ENCODE measurements at regions not wholly inside any gene's neighbourhood (a gene's known extent, or its start where the extent isn't known, plus 50 kb on each side); places are given as distances from the start of the nearest gene placed in this dataset.

DNA sequence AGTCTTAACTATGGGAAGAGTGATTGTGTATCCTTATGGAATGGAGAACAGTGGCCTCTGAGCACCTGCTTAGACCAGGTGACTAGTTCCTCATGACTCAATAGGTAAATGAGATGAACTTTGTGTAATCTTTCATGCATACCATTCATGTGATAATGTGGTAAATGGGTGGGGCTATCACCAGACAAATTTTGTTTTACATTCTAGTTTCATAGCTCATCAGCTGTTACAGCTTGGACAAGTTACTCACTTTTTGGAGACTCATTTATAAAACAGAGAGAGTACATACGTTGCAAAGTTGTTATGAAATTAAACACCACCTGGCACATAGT lies 103.7 kb upstream of the TGFBR2 start:
- no peaks in the 10 kb centered on the region for H3K36me3 Mint-ChIP-seq (ENCODE audit: low read depth)
- no peaks in the 10 kb centered on the region for H3K9me3 Mint-ChIP-seq
- no peaks in the 10 kb centered on the region for H3F3A ChIP-seq (replicated peaks; ENCODE audit: low read depth)
- TF ChIP-seq ZNF462 (CRISPR knock-in tag; IDR thresholded peaks at IDR 0.05), result no peak
- no peaks in the 10 kb centered on the region; the same call in 1 of the 2 replicates for H3K4me1 ChIP-seq (ENCODE audit: insufficient read depth)
- H3K27me3 ChIP-seq (ENCODE audit: insufficient read depth), result no peaks in the 10 kb centered on the region
- H3K4me3 ChIP-seq, result no peak overlapping the region
- no peaks in the 10 kb centered on the region for H3K79me2 ChIP-seq (replicated peaks; ENCODE audit: insufficient read depth)
- H3K4me2 ChIP-seq, result no peak overlapping the region
- H3K4me3 Mint-ChIP-seq, result no peak overlapping the region
- peaks cover 8% of the 10 kb centered on the region; the same call in 2 of the 3 replicates for H3K4me1 Mint-ChIP-seq
- DNase-seq (ENCODE audit: low spot score) (no peak), ATAC-seq (no peak)
- H3K27ac ChIP-seq (ENCODE audit: low read depth), result no peak overlapping the region
- no peaks in the 10 kb centered on the region for H4K20me1 ChIP-seq (replicated peaks; ENCODE audit: insufficient read depth)
- peaks cover 6% of the 10 kb centered on the region for H3K27me3 Mint-ChIP-seq (ENCODE audit: insufficient read depth, low read depth, poor library complexity)
- H2AFZ ChIP-seq, result no peak overlapping the region
- peaks cover 16% of the 10 kb centered on the region for H3K9me2 ChIP-seq (ENCODE audit: insufficient read depth)
- no peaks in the 10 kb centered on the region for H3K36me3 ChIP-seq (ENCODE audit: insufficient read depth)
- H3K27ac Mint-ChIP-seq, result no peak overlapping the region

GRCh38 chr3:30503446-30503845 lies 103.0 kb upstream of the TGFBR2 start:
- no peak for TF ChIP-seq CREB1 (CRISPR knock-in tag; IDR thresholded peaks at IDR 0.05; ENCODE audit: low read depth)
- TF ChIP-seq ZNF331 (CRISPR knock-in tag; IDR thresholded peaks at IDR 0.05; ENCODE audit: low read depth), result no peak
- TF ChIP-seq NANOG (IDR thresholded peaks at IDR 0.05; ENCODE audit: borderline replicate concordance), result no peak
- Mint-ChIP-seq H3K36me3 (ENCODE audit: low read depth) (no peaks in the 10 kb centered on the region), H3K9me3 (no peaks in the 10 kb centered on the region), H3K27ac (no peak overlapping the region), H3K4me1 (peaks cover 8% of the 10 kb centered on the region; the same call in 2 of the 3 replicates), H3K4me3 (no peak overlapping the region), H3K27me3 (ENCODE audit: insufficient read depth, low read depth, poor library complexity) (peaks cover 6% of the 10 kb centered on the region)
- Histone ChIP-seq H3K4me3 (no peak overlapping the region), H3K4me2 (no peak overlapping the region), H2AFZ (no peak overlapping the region), H3K4me1 (ENCODE audit: insufficient read depth) (no peaks in the 10 kb centered on the region; the same call in 1 of the 2 replicates), H3K27me3 (ENCODE audit: insufficient read depth) (no peaks in the 10 kb centered on the region), H3K36me3 (ENCODE audit: insufficient read depth) (no peaks in the 10 kb centered on the region), H3F3A (replicated peaks; ENCODE audit: low read depth) (no peaks in the 10 kb centered on the region), H3K27ac (ENCODE audit: low read depth) (no peak overlapping the region), H3K9me2 (ENCODE audit: insufficient read depth) (peaks cover 13% of the 10 kb centered on the region), H3K79me2 (replicated peaks; ENCODE audit: insufficient read depth) (no peaks in the 10 kb centered on the region), H4K20me1 (replicated peaks; ENCODE audit: insufficient read depth) (no peaks in the 10 kb centered on the region)
- no peak for ATAC-seq
- DNase-seq (ENCODE audit: low spot score), result no peak

All from GM23338 (cell line).